HG03469 (cell line): ENCODE measurements at regions not wholly inside any gene's neighbourhood (a gene's known extent, or its start where the extent isn't known, plus 50 kb on each side); places are given as distances from the start of the nearest gene placed in this dataset.

Source experiments
- ATAC-seq: cut with Tn5 transposase; IDR thresholded peaks from one replicate; pipeline ENCODE4 v1.9.1; 2021; ENCODE audit warnings: mild to moderate bottlenecking, moderate library complexity, moderate number of reproducible peaks; ENCODE audit not compliant: unreplicated experiment

- no peak for ATAC-seq
Measured at GRCh38 chr2:14905571-14905970, 273.1 kb downstream of the LRATD1 start.

GRCh38 chr2:14907014-14907612 lies 274.6 kb downstream of the LRATD1 start:
- ATAC-seq: no peak

GRCh38 chr2:14909795-14910194 lies 277.3 kb downstream of the LRATD1 start:
- ATAC-seq: no peak

GRCh38 chr2:14910654-14911053 lies 278.1 kb downstream of the LRATD1 start:
- no peak for ATAC-seq

- ATAC-seq: no peak
Measured at GRCh38 chr2:14915983-14916382, 283.5 kb downstream of the LRATD1 start.

- no peak for ATAC-seq
Measured at GRCh38 chr2:14923820-14924580, 291.5 kb downstream of the LRATD1 start.

GRCh38 chr2:14925471-14925870 lies 293.0 kb downstream of the LRATD1 start:
- no peak for ATAC-seq

- ATAC-seq: no peak
Measured at GRCh38 chr2:14927021-14927564, 294.6 kb downstream of the LRATD1 start.

- ATAC-seq: no peak
Measured at GRCh38 chr2:14928056-14928455, 295.5 kb downstream of the LRATD1 start.

GRCh38 chr2:14930441-14930840 lies 297.9 kb downstream of the LRATD1 start:
- no peak for ATAC-seq

- no peak for ATAC-seq
Measured at GRCh38 chr2:14932285-14932684, 299.8 kb downstream of the LRATD1 start.

GRCh38 chr2:14933753-14934152 lies 301.2 kb downstream of the LRATD1 start:
- no peak for ATAC-seq

GRCh38 chr2:14936426-14936825 lies 303.9 kb downstream of the LRATD1 start:
- no peak for ATAC-seq

GRCh38 chr2:14937336-14937735 lies 304.8 kb downstream of the LRATD1 start:
- no peak for ATAC-seq

GRCh38 chr2:14941151-14941631 lies 308.7 kb downstream of the LRATD1 start:
- ATAC-seq: no peak

- no peak for ATAC-seq
Measured at GRCh38 chr2:14942987-14943386, 310.5 kb downstream of the LRATD1 start.

GRCh38 chr2:14944562-14945346 lies 312.2 kb downstream of the LRATD1 start:
- no peak for ATAC-seq

- no peak for ATAC-seq
Measured at GRCh38 chr2:14951569-14952285, 319.2 kb downstream of the LRATD1 start.

- no peak for ATAC-seq
Measured at GRCh38 chr2:14952400-14952963, 320.0 kb downstream of the LRATD1 start.

GRCh38 chr2:14960686-14961324 lies 328.3 kb downstream of the LRATD1 start:
- ATAC-seq: no peak
